HG02852 (cell line): ENCODE measurements at regions not wholly inside any gene's neighbourhood (a gene's known extent, or its start where the extent isn't known, plus 50 kb on each side); places are given as distances from the start of the nearest gene placed in this dataset.
"Not testable (repeated sequence)": the region's sequence is repeated elsewhere in the genome, so short reads cannot be mapped to it uniquely, and the experiment has no call there.

Experiments
- ATAC-seq: cut with Tn5 transposase; IDR thresholded peaks from one replicate; pipeline ENCODE4 v1.9.1; 2021; ENCODE audit warnings: mild to moderate bottlenecking, moderate library complexity; ENCODE audit not compliant: unreplicated experiment

DNA sequence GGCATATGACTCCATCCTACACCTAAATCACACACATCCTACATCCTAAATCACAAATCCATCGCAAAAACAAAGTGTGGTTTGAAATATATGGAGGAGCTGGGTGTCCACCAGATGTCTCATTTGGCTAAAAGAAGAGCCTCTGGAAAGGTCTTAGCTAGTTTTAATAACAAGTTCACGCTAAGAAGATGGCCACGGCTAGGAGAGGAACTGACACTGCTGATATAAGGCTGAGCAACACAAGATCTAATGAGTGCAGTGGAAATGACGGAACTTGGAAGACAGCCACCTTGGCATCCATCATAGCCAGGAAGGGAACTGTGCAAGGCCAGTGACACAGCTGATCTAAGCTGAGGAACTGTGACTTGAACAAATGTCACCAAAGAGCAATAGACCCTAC, 60.0 kb upstream of the AGAP1 start:
- no peak for ATAC-seq

- no peak for ATAC-seq
These were observed 53.7 kb upstream of the AGAP1 start for GRCh38 chr2:235439959-235440662.

DNA sequence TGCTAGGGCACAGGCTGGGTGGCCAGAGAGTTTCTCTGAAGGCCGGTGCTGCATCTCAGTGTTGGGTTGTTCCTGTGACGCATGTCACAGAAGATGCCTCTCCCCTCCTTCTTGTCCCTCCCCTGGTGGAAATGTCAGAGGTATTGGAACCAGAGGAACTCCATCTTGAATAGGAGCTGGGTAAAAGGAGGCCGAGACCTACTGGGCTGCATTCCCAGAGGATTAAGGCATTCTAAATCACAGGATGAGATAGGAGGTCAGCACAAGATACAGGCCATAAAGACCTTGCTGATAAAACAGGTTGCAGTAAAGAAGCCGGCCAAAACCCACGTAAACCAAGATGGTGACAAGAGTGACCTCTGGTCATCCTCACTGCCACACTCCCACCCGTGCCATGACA, 50.3 kb upstream of the AGAP1 start:
- ATAC-seq = not testable (repeated sequence)
